Neural progenitor cell (in vitro differentiated cells): ENCODE measurements at regions not wholly inside any gene's neighbourhood (a gene's known extent, or its start where the extent isn't known, plus 50 kb on each side); places are given as distances from the start of the nearest gene placed in this dataset.

Experiments used
- CTCF ChIP-seq: fragments of 200-600 bp; sonication (generic); IDR thresholded peaks from 2 replicates; pipeline ENCODE4 v1.5.1; 2017; ENCODE audit warnings: antibody characterized with exemption, mild to moderate bottlenecking
- EZH2 ChIP-seq: fragments of 200-600 bp; sonication (generic); IDR thresholded peaks from 2 replicates; pipeline ENCODE4 v1.6.1; 2017; ENCODE audit warnings: antibody characterized with exemption, mild to moderate bottlenecking, moderate library complexity

- no peak for TF ChIP-seq CTCF
- no peak for TF ChIP-seq EZH2
These were observed 246.7 kb downstream of the PCDH17 start for GRCh38 chr13:57878291-57878690.
